GM12891 (cell line): ENCODE measurements at regions not wholly inside any gene's neighbourhood (a gene's known extent, or its start where the extent isn't known, plus 50 kb on each side); places are given as distances from the start of the nearest gene placed in this dataset.
"Not testable (repeated sequence)": the region's sequence is repeated elsewhere in the genome, so short reads cannot be mapped to it uniquely, and the experiment has no call there.

Source experiments
- DNase-seq: peaks from one replicate; pipeline ENCODE4 v3.0.0; 2011; ENCODE audit warnings: low spot score; ENCODE audit not compliant: insufficient read length
- FAIRE-seq: peaks from 2 replicates; lab custom pipeline; 2011; peaks lifted over from hg19 to GRCh38; lab: Jason Lieb, UNC
- PAX5 ChIP-seq: IDR thresholded peaks from 2 replicates; pipeline ENCODE4 v1.6.1; 2011; ENCODE audit warnings: low read length, moderate library complexity, mild to moderate bottlenecking; ENCODE audit not compliant: insufficient read depth, severe bottlenecking
- POLR2A ChIP-seq: IDR thresholded peaks from 2 replicates; pipeline ENCODE4 v1.6.1; 2011; ENCODE audit warnings: low read depth, low read length, control low read depth
- POLR2AphosphoS5 ChIP-seq: IDR thresholded peaks from 2 replicates; pipeline ENCODE4 v1.6.1; 2011; ENCODE audit warnings: low read depth, low read length, control low read depth
- POU2F2 ChIP-seq: IDR thresholded peaks from 2 replicates; pipeline ENCODE4 v1.6.1; 2011; ENCODE audit warnings: low read depth, mild to moderate bottlenecking, control low read depth, low read length, moderate library complexity
- SPI1 ChIP-seq: IDR thresholded peaks from 2 replicates; pipeline ENCODE4 v1.6.1; 2011; ENCODE audit warnings: low read depth, low read length, control low read depth
- TAF1 ChIP-seq: IDR thresholded peaks from 2 replicates; pipeline ENCODE4 v1.6.1; 2011; ENCODE audit warnings: low read depth, low read length, control low read depth

GRCh38 chrX:75873993-75874392, 88.9 kb upstream of the MAGEE2 start:
- DNase-seq (no peak), FAIRE-seq (no peak)
- TF ChIP-seq POLR2A (no peak), POU2F2 (no peak), PAX5 (no peak)

- DNase-seq = no peak
- TF ChIP-seq TAF1 (no peak), POLR2A (no peak), POLR2AphosphoS5 (no peak), SPI1 (no peak), PAX5 (no peak), POU2F2 (no peak)
- FAIRE-seq = no peak
Measured at GRCh38 chrX:75883446-75883845, 98.4 kb upstream of the MAGEE2 start.

- FAIRE-seq (no peak), DNase-seq (no peak)
- TF ChIP-seq POLR2AphosphoS5 (no peak), POU2F2 (no peak), SPI1 (no peak), TAF1 (no peak), POLR2A (no peak), PAX5 (no peak)
Measured at GRCh38 chrX:75887833-75888232, 102.8 kb upstream of the MAGEE2 start.

- no peak for DNase-seq
- TF ChIP-seq POU2F2 (no peak), POLR2A (no peak), TAF1 (no peak), POLR2AphosphoS5 (no peak), SPI1 (no peak), PAX5 (no peak)
- FAIRE-seq = no peak
Measured at GRCh38 chrX:75892749-75893148, 107.7 kb upstream of the MAGEE2 start.

GRCh38 chrX:75893281-75893680, 108.2 kb upstream of the MAGEE2 start:
- TF ChIP-seq POLR2AphosphoS5 (no peak), TAF1 (no peak), POLR2A (no peak), SPI1 (no peak), PAX5 (no peak), POU2F2 (no peak)
- FAIRE-seq (no peak), DNase-seq (no peak)

GRCh38 chrX:75911716-75912115, 126.7 kb upstream of the MAGEE2 start:
- DNase-seq = no peak
- TF ChIP-seq SPI1 = no peak
- no peak for TF ChIP-seq PAX5
- TF ChIP-seq POU2F2 = no peak
- no peak for TF ChIP-seq POLR2AphosphoS5
- TF ChIP-seq POLR2A = no peak
- TF ChIP-seq TAF1 = no peak
- FAIRE-seq = no peak

GRCh38 chrX:75957107-75957610, 172.1 kb upstream of the MAGEE2 start:
- DNase-seq (no peak), FAIRE-seq (no peak)
- no peak for TF ChIP-seq POLR2AphosphoS5
- TF ChIP-seq SPI1 = no peak
- no peak for TF ChIP-seq TAF1
- no peak for TF ChIP-seq POLR2A
- no peak for TF ChIP-seq POU2F2
- no peak for TF ChIP-seq PAX5

- not testable (repeated sequence) for FAIRE-seq, DNase-seq
Measured at GRCh38 chrX:75961321-75961720, 176.3 kb upstream of the MAGEE2 start.

GRCh38 chrX:75963774-75964173, 178.7 kb upstream of the MAGEE2 start:
- FAIRE-seq (no peak), DNase-seq (no peak)
- TF ChIP-seq PAX5 (no peak), TAF1 (no peak)

- no peak for TF ChIP-seq POU2F2
- TF ChIP-seq POLR2A = no peak
- TF ChIP-seq PAX5 = no peak
- no peak for TF ChIP-seq TAF1
- no peak for TF ChIP-seq POLR2AphosphoS5
- no peak for TF ChIP-seq SPI1
- FAIRE-seq (no peak), DNase-seq (no peak)
Measured at GRCh38 chrX:75968293-75968692, 183.2 kb upstream of the MAGEE2 start.

- DNase-seq = no peak
- no peak for FAIRE-seq
- no peak for TF ChIP-seq POU2F2
- TF ChIP-seq SPI1 = no peak
- no peak for TF ChIP-seq POLR2AphosphoS5
- TF ChIP-seq TAF1 = no peak
- no peak for TF ChIP-seq POLR2A
- TF ChIP-seq PAX5 = no peak
Measured at GRCh38 chrX:75986976-75987375, 185.9 kb upstream of the PBDC1 start.
